ENCODE measurements at regions not wholly inside any gene's neighbourhood (a gene's known extent, or its start where the extent isn't known, plus 50 kb on each side); places are given as distances from the start of the nearest gene placed in this dataset.

DNA sequence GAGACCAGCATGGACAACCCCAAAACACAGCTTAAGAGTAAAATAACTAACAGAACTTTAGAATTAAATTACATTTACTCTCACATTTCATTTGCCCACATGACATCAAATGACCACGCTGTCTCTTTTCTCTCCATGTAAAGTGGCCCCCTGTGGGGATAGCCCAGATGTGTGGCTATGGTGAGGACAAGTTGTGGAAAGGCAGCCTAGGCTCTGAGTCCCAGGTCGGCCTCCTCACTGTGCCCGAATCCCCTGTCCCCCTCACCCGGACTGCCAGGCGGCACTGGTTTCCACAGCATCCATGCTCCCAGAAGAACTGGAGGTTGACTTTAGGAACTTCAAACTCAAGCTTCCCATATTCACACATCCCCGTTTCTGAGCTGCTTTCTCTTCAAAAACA lies 111.8 kb upstream of the UQCRFS1 start:
- DNase-seq, result no peak

DNA sequence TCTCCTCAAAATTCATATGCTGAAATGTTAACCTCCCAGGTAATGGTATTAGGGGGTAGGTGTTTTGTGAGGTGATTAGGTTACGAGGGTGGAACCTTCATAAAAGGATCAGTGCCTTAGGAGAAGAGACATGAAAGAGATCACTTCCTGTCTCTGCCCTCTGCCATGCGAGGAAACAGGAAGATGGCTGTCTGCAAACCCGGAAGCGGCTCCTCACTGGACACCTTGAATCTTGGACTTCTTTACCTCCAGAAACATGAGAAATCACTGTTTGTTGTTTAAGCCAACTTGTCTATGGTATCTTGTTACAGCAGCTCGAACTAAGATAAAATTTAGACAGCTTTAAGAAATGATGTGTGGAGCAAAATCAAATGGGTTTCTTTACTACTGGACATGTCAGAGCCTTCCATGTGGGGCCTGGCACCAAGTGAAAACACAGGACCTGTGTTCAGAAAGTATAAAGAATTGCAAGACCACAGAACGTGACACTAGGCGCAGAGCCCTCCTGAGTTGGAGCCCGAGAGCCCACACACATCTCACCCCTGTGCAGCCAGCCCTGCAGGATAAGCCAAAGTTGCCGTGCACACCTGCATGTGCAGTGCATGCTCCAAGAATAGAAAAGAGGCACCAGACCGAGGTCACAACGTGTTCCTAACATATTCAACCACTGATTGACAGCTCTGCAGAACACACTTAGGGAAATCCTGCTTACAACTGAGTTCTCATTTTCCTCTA lies 112.5 kb upstream of the UQCRFS1 start:
- DNase-seq, result no peak

DNA sequence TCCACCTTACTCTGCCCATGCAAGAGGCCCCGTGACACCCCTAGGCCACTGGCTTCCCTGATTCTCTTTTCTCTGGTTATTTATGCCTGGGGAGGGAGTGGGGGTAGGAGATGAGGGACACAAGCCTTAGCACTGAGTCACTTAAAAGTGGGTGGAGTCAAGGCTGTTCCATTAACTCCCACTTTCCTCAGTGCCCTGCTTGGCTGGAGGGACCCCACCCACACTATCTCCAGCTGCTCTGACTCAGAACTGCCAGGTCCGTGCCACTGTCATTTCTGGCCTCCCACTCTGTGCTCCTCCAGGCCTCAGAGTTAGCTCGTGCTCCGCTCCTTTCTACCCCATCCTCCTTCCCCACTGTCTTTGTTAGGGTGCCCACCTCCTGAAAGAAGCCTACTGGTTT lies 113.4 kb upstream of the UQCRFS1 start:
- DNase-seq, result no peak

- no peak for DNase-seq
Measured at GRCh38 chr19:29326849-29327840, 114.2 kb upstream of the UQCRFS1 start.

GRCh38 chr19:29328586-29328985 lies 115.6 kb upstream of the UQCRFS1 start:
- DNase-seq, result no peak

DNA sequence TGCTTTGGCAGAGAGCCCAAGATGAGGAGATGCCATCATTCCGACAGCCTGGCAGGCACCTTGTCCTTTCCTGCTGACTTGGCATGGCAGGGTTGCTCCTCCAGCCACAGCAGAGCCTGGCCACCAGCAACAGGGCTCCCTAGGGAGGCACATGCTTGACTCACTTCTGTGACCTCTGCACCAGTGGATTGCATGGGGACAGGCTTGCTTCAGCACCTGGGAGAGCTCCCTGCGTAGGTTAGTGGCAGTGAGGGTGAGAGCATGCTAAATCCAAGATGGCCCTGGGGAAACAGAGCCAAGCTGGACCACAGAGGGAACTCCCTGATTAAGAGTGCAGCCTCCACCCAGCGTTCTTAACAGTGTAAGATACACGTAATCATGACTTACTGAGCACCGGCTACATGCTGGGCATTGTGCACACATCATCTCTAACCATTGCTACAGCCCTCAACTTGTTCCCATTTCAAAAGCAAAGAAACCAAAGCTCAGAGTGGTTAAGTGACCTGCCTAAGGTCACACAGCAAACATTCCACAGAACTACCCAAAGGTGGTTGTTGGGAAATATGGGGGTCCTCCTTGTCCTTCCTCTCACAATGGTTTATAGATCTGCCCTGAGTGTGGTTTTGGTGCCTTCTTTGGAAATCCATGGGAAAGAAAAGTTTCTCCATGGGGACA lies 116.6 kb upstream of the UQCRFS1 start:
- DNase-seq, result no peak

- DNase-seq, result no peak
Measured at GRCh38 chr19:29336425-29336824, 123.5 kb upstream of the UQCRFS1 start.

DNA sequence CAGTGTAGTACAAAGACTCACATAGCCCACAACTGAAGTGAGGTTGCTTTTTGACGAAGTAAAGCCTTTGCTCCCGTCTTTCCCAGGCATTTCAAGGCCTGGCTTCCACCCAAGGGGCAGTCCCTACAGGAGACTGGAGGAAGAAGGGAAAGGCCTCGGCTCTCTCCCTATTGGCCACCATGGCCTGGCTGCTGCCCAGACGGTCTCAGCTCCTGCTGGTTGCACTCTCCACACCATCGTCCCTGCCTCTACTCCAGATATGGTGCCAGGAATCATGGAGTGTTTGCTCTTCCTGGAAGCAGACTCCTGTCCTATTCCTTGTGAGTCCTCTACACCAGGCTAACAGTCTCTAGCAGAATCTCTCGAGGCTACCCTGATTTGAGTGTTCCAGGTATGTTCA lies 124.1 kb upstream of the UQCRFS1 start:
- DNase-seq, result no peak

GRCh38 chr19:29338480-29338879 lies 125.5 kb upstream of the UQCRFS1 start:
- DNase-seq, result no peak

DNA sequence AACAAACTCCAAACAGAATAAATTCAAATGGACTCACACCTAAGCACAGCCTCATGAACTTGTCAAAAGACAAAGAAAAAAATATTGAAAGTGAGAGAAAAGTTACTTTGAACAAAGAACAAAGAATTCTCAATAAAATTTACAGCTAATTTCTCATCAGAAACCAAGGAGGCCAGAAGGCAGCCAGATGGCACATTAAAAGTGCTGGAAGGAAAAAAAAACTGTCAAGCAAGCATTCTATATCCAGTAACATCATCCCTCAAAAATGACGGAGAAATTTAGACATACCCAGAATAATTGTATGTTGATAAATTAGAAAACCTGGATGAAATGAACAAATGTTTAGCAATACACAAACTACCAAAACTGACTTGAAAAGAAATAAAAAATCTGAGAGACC lies 129.8 kb upstream of the UQCRFS1 start:
- no peak for DNase-seq

DNA sequence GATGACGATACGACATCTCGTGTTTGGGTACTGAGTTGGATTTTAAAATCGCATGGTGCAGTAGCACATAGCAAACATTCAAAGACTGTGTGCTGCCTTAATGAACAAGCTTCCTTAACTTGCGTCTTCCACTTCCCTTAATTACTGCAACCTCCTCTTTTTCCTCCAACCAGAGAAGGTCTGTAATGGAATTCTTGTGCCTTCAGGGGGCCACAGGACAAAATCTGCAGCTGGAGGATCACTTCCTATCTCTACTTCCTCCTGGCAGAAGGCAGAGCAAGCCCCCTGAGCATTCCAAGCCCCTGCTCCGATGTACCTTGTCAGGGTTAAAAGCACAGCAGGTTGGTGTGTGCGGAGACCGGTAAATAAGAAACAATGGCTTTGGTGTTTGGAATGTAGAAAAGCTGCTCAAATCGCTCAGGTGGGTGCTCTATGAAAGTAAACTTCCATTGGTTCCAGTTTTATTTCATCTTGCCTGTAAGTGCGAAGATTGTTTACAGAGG lies 151.3 kb upstream of the UQCRFS1 start:
- DNase-seq, result no peak

DNA sequence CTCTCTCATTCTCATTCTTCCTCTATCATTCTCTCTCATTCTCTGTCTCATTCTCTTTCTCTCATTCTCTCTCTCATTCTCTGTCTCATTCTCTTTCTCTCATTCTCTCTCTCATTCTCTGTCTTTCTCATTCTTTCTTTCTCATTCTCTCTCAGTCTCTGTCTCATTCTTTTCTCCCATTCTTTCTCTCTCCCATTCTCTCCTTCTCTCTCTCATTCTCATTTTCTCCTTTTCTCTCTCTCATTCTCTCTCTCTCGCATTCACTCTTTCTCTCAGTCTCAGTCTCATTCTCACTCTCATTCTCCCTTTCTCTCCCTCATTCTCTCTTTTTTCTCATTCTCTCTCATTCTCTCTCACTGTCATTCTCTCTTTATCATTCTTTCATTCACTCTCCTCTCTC lies 152.0 kb upstream of the UQCRFS1 start:
- DNase-seq, result no peak

- no peak for DNase-seq
Measured at GRCh38 chr19:29365836-29366417, 153.0 kb upstream of the UQCRFS1 start.

DNA sequence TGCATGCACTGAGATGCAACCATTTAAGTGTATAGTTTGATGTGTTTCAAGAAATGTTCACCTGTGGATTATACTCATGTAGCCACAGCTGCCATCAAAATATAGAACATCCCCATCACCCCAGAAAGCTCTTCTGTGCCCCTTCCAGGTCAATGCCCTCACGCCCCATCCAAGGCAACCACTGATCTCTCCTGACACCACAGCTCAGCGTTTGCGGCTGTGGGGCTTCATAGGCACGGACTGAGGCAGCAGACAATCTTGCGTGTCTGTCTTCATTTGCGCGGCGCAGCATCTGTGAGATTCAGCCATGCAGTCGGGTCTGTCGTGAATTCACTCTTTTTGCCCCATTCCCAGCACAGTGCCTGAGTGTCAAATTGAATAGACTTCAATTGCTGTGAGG lies 153.8 kb upstream of the UQCRFS1 start:
- DNase-seq, result no peak

GRCh38 chr19:29367791-29368222 lies 154.9 kb upstream of the UQCRFS1 start:
- no peak for DNase-seq

- no peak for DNase-seq
Measured at GRCh38 chr19:29370276-29370675, 155.5 kb upstream of the VSTM2B start.

DNA sequence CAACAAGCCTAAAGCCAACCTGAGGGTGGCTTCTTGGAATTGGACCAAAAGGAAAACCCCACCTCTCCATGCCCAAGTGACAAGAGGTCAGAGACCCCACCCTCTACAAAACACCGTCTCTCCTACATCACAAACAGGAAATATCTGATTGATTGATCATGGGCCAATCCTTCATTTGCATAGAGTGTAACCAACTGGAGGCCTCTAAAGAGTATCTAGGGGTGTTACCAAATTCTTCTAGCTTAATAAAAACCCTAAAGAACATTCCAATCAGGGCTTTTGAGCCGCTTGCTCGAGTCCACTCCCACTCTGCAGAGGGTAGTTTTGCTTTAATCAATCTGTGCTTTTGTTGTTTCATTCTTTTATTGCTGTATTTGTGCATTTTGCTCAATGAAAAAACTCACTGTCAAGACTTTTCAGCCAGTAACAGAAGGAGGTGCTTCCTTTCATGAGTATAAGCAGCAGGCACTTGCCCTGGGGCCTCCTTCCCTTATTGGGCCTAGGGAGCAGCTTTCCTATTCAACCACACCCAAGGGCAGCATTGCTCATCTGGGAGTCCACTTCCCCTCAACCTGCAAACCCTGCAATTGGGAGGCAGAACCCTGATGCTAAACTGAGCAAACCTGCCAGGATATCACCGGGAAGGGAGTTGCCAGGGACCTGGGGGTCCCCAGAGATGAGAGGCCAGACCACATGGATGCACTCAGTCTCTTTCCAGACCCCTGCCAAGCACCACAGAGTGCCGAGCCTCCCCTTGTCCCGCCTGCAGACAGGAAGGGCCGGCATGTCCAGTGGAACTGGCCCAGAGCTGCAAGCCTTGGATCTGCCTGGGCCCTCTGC lies 154.3 kb upstream of the VSTM2B start:
- no peak for DNase-seq

DNA sequence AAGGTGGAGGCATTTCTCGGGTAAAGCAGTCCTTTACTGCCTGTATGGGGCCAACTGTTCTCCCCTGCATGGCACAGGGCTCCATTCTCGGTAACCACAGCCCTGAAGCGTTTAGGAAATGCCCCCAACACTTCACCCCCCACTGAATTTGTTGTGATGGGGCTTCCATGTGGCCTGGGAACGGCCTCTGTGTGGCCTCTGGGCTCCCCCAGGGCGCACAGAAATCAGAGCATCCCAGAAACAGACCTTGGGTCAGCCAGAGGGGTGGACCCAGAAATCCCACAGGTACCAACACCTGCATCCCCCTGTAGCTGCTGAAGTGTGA lies 153.7 kb upstream of the VSTM2B start:
- DNase-seq, result no peak

GRCh38 chr19:29372461-29372860 lies 153.3 kb upstream of the VSTM2B start:
- DNase-seq, result no peak

GRCh38 chr19:29372921-29373797 lies 152.6 kb upstream of the VSTM2B start:
- no peak for DNase-seq

Measured in NCI-H446 treated with DMSO at 0.1 percent for 48 hours (cell line).